ENCODE measurements at regions not wholly inside any gene's neighbourhood (a gene's known extent, or its start where the extent isn't known, plus 50 kb on each side); places are given as distances from the start of the nearest gene placed in this dataset.

DNA sequence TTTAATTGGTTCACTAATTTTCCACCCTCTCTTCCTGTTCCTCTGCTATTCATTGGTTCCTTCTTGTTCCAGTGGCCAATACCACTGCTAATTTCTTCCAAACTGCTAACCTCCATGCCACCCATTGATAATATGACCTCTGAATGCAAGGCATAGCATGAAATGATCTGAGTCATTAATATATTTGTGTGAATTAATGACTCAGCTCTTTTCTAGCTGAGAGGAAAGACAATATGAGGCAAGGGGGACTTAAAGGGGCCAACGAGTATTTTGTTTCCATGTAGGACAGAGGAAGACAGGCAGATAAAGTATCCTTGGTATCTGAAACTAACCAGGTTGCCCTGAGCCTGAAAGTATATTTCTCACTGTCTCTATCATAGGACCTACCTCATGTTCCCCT is 154.3 kb upstream of the BRINP1 start:
- H3K27ac ChIP-seq = no peak overlapping the region
- no peaks in the 10 kb centered on the region for H3K36me3 ChIP-seq
- H3K27me3 ChIP-seq (replicated peaks) = no peaks in the 10 kb centered on the region
- no peak for DNase-seq (ENCODE audit: low read depth in 1 of 2, low spot score in 2 of 2)
- no peaks in the 10 kb centered on the region for H3K9me3 ChIP-seq (replicated peaks)
- H3K4me3 ChIP-seq = no peak overlapping the region
- H3K4me1 ChIP-seq (replicated peaks) = no peaks in the 10 kb centered on the region

DNA sequence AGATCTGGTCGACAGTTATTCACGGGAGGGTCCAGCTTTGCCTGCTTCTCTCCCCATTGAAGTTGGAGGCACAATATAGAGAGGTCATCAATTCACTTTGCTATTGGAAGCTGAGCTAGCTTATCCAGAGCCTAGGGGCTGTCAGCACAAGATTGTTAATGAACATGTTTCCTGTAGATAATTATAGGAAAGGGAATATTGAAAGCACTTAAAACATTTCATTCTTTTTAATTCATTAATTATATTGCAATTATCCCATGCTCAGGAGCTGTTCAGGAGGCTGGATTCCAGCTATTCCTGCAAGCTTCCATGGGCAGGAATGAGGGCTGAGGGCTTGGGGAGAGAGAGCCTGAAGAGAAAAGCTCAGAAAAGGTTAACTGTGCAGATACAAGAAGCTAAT is 153.1 kb upstream of the BRINP1 start:
- no peak overlapping the region for H3K4me3 ChIP-seq
- no peaks in the 10 kb centered on the region for H3K27me3 ChIP-seq (replicated peaks)
- no peaks in the 10 kb centered on the region for H3K36me3 ChIP-seq
- no peak overlapping the region for H3K27ac ChIP-seq
- no peak for DNase-seq (ENCODE audit: low read depth in 1 of 2, low spot score in 2 of 2)
- no peaks in the 10 kb centered on the region for H3K4me1 ChIP-seq (replicated peaks)
- no peaks in the 10 kb centered on the region for H3K9me3 ChIP-seq (replicated peaks)

DNA sequence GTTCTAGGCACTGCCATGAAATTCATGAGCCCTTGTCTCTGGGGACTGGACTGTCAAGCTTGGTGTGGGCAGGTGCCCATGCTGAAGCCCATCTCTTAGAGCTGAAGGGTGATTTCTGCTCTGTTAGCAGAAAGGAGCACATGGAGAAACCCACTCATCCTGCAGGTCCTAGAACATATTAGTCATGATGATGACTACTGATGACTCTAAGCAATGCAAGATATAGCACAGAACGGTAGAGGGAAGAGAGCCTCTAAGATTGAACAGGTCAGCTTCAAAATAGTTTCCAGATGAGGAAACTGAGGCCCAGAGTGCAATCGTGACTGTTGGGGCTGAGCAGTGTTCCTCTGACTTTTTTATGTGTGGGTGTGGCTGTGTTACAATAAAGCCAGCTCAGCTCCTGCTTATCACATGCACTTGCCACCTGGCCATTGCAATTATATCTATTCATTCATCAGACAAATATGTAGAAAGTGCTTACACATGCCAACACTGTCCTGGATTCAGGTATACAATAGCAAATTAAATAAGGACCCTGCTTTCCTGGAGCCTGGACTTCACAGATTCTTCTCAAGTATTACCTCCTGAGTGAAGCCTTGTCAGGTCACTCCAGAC is 140.2 kb upstream of the BRINP1 start:
- Histone ChIP-seq H3K36me3 (no peaks in the 10 kb centered on the region), H3K4me1 (replicated peaks) (no peaks in the 10 kb centered on the region), H3K27me3 (replicated peaks) (no peaks in the 10 kb centered on the region), H3K4me3 (no peak overlapping the region), H3K9me3 (replicated peaks) (no peaks in the 10 kb centered on the region), H3K27ac (no peak overlapping the region)
- DNase-seq (ENCODE audit: low read depth in 1 of 2, low spot score in 2 of 2) = no peak

DNA sequence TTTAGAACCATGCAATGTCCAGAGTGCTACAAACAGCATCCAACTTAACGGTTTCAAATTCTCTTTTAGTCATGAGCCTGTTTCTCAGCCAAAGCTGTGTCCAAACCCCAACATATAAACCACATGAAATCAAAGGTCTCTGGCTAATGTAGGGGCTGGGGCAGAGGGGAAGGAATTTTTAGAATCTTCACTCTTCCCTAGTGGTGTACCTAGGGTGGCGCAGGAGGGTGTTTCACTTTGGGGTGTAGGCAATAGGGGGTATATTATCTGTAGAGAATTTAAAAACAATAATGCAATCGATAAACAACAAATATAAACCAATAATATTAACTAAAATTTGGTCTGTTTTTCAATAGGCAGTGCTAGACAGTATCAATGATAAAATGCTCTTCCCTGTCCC is 132.1 kb upstream of the BRINP1 start:
- DNase-seq (ENCODE audit: low read depth in 1 of 2, low spot score in 2 of 2) = no peak
- H3K4me1 ChIP-seq (replicated peaks) = no peaks in the 10 kb centered on the region
- H3K27me3 ChIP-seq (replicated peaks) = no peaks in the 10 kb centered on the region
- no peak overlapping the region for H3K27ac ChIP-seq
- no peaks in the 10 kb centered on the region for H3K36me3 ChIP-seq
- H3K4me3 ChIP-seq = no peak overlapping the region
- no peaks in the 10 kb centered on the region for H3K9me3 ChIP-seq (replicated peaks)

DNA sequence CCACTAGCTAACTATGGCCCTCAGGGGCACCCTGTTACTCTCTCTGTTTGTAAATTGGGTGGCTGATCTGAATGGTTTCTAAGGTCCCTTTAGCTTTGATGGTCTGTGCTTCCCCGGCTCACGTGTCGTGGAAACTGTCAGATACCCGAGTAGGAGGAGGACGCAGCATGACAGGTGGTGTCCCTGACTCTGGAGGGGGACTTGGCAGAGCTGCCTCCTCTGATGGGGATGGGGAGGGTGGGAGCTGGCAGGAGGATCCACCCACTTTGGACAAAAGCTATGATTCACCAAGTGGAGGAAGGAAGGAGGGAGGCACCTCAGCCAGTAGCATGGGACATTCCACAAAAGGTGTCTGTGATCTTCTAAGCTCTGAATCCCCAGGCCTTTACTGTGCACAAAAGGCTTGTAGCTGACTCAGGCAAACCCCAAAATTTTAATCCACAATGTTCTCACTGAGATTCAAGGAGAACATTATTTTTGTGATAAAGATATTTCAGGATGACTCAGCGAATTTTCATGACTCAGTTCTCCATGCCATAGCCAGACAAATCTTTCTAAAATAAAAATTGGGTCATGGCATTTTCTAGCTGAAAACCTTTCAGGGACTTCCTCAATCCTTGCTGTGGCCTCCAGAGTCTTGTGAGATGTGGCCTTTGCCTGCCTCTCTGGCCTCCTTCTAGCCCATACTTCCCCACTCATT is 131.0 kb upstream of the BRINP1 start:
- DNase-seq (ENCODE audit: low read depth in 1 of 2, low spot score in 2 of 2) = no peak
- Histone ChIP-seq H3K36me3 (no peaks in the 10 kb centered on the region), H3K27me3 (replicated peaks) (no peaks in the 10 kb centered on the region), H3K4me3 (no peak overlapping the region), H3K4me1 (replicated peaks) (no peaks in the 10 kb centered on the region), H3K27ac (no peak overlapping the region), H3K9me3 (replicated peaks) (no peaks in the 10 kb centered on the region)

DNA sequence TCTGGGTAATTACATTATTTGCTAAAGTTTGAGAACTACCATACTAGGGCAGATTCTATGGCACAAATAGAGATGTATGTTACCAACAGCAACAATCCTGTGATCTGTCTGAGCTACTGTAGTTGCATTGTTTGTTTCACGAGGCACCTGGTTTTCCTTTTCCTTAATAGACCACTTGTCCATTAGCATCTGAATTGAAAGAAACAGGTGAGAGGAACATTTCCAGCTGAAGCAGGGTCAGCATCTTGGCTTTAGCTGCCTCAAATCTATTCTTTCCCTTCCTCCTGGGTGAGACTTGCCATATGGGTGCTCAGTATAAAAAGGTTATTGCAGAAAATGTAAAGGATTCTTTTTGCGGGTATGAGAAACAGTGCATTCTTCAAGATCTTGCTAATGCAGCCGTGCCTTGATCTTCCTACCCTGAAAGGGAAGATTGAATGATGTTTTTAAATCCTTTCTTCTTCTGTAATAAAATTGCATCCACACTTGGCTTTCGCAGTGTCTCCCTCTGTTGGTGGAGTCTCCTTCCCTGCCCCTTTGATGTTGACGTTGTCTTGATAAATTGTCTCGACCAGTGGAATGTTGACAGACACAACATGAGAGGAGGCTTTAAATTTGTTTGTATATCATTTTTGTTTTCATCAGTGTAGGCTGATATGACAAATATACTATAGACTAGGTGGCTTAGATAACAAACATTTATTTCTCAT is 118.0 kb upstream of the BRINP1 start:
- Histone ChIP-seq H3K4me3 (no peak overlapping the region), H3K4me1 (replicated peaks) (no peaks in the 10 kb centered on the region), H3K9me3 (replicated peaks) (no peaks in the 10 kb centered on the region), H3K27me3 (replicated peaks) (no peaks in the 10 kb centered on the region), H3K27ac (no peak overlapping the region), H3K36me3 (no peaks in the 10 kb centered on the region)
- DNase-seq (ENCODE audit: low read depth in 1 of 2, low spot score in 2 of 2) = no peak

DNA sequence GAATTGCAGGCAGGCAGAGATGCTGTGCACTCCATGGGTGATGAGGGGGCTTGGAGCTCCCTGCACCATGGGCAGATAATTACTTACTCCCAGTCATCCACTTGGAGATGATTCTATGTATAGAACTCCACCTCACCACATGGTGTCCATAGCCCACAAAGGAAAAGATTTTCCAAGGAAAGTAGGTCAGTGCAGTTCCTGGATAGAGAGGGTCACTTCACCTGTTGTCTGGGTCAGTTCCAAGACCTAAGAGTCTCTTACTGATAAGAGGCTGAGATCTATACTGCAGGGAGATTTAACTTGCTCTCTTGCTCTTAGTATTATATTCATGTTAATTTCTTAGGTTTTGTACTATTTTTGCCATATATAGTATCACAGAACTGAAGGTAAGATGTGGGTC is 113.9 kb upstream of the BRINP1 start:
- Histone ChIP-seq H3K9me3 (replicated peaks) (no peaks in the 10 kb centered on the region), H3K27me3 (replicated peaks) (no peaks in the 10 kb centered on the region), H3K4me1 (replicated peaks) (no peaks in the 10 kb centered on the region), H3K4me3 (no peak overlapping the region), H3K36me3 (no peaks in the 10 kb centered on the region), H3K27ac (no peak overlapping the region)
- DNase-seq (ENCODE audit: low read depth in 1 of 2, low spot score in 2 of 2) = no peak

DNA sequence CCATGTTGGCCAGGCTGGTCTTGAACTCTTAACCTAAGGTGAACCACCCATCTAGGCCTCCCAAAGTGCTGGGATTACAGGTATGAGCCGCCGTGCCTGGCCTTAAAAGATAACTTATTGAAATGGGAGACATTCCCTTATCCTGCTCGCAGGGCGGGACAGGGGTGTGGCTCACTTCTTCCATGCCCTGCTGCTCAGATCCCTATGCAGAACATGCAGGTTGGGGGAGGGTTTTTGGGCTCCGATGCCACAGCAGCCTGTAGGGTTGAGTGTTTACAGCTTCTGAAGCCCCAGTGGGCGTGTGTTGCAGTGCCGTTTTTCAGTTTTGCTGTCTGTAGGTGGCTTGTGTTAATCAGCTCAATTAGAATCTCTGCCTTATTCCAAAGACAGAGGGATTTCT is 108.0 kb upstream of the BRINP1 start:
- no peak overlapping the region for H3K27ac ChIP-seq
- no peaks in the 10 kb centered on the region for H3K9me3 ChIP-seq (replicated peaks)
- H3K4me1 ChIP-seq (replicated peaks) = no peaks in the 10 kb centered on the region
- no peaks in the 10 kb centered on the region for H3K27me3 ChIP-seq (replicated peaks)
- DNase-seq (ENCODE audit: low read depth in 1 of 2, low spot score in 2 of 2) = no peak
- no peak overlapping the region for H3K4me3 ChIP-seq
- H3K36me3 ChIP-seq = no peaks in the 10 kb centered on the region

DNA sequence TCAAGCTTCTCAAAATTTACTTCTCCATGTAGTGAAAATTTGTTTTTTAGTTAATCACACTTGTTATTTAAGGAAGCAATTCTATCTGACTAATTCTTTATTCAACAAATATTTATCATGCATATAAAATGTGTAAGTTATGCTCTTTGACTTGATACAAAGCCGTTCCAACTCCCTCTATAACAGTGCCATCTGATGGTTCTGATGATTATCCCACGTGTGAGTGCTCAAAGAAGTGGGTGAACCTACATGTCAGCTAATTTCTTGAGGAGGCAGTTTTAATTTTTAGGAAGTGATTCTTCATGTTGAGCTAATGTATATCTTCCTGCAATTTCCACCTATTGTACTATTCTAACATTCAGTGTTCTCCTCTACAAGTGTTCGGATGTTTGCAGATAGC is 88.8 kb upstream of the BRINP1 start:
- no peaks in the 10 kb centered on the region for H3K36me3 ChIP-seq
- DNase-seq (ENCODE audit: low read depth in 1 of 2, low spot score in 2 of 2) = no peak

DNA sequence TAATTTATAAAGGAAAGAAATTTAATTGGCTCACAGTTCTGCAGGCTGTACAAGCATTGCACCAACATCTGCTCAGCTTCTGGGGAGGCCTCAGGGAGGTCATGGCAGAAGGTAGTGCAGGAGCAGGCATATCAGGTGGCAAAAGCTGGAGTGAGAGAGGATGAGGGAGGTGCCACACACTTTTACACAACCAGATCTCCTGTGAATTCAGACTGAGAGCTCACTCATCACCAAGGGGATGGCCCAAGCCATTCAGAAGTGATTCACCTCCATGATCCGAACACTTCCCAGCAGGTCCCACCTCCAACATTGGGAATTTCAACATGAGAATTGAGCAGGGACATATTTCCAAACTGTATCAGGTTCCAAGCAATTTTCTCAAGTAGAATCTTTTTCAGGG is 84.7 kb upstream of the BRINP1 start:
- H3K4me3 ChIP-seq = no peak overlapping the region
- no peak for DNase-seq (ENCODE audit: low read depth in 1 of 2, low spot score in 2 of 2)
- no peaks in the 10 kb centered on the region for H3K36me3 ChIP-seq
- H3K4me1 ChIP-seq (replicated peaks) = no peaks in the 10 kb centered on the region
- no peaks in the 10 kb centered on the region for H3K27me3 ChIP-seq (replicated peaks)
- H3K27ac ChIP-seq = no peak overlapping the region
- H3K9me3 ChIP-seq (replicated peaks) = no peaks in the 10 kb centered on the region

More for the DNA sequence above, 88.8 kb upstream of the BRINP1 start:
- no peak overlapping the region for H3K27ac ChIP-seq
- H3K27me3 ChIP-seq (replicated peaks) = no peaks in the 10 kb centered on the region
- no peaks in the 10 kb centered on the region for H3K9me3 ChIP-seq (replicated peaks)
- H3K4me3 ChIP-seq = no peak overlapping the region
- H3K4me1 ChIP-seq (replicated peaks) = no peaks in the 10 kb centered on the region

DNA sequence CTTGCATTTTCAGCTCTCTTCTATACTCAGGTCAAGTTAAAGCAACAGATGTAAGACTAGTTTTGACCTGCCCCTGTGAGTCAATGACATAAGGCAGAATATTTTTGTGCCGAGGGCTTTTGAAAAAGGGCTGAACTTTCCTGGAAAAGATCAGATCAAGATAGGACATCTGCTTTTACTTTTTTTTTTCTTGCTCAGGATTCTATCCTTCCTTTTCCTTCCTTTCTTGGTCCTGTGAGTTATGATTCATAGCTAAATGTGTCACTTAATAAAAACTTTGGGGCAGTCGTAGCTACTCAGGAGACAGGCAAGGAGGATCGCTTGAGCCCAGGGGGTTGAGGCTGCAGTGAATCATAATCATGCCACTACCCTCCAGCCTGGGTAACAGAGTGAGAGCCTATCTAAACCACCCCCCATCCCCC is 84.3 kb upstream of the BRINP1 start:
- no peaks in the 10 kb centered on the region for H3K27me3 ChIP-seq (replicated peaks)
- H3K9me3 ChIP-seq (replicated peaks) = no peaks in the 10 kb centered on the region
- H3K4me3 ChIP-seq = no peak overlapping the region
- no peaks in the 10 kb centered on the region for H3K36me3 ChIP-seq
- no peaks in the 10 kb centered on the region for H3K4me1 ChIP-seq (replicated peaks)
- no peak overlapping the region for H3K27ac ChIP-seq
- no peak for DNase-seq (ENCODE audit: low read depth in 1 of 2, low spot score in 2 of 2)

DNA sequence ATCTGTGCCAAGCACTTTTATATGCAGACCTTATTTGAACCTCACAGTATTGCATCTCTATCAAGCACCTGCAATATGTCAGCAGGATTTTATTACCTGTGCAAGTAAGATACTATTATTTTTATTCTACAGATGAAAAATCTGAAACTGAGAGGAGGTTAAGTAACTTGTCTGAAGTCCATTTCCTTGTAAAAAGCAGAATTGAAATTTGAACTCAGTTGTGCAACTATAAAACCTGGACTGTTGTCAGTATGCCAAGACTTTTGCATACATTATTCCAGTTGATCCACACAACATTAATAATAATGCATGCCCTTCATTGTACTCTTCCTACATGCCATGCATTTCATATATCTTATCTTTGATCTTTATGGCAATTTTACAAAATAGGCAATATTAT is 82.2 kb upstream of the BRINP1 start:
- H3K4me3 ChIP-seq = no peak overlapping the region
- no peaks in the 10 kb centered on the region for H3K4me1 ChIP-seq (replicated peaks)
- no peak for DNase-seq (ENCODE audit: low read depth in 1 of 2, low spot score in 2 of 2)
- H3K9me3 ChIP-seq (replicated peaks) = no peaks in the 10 kb centered on the region
- no peak overlapping the region for H3K27ac ChIP-seq
- H3K36me3 ChIP-seq = no peaks in the 10 kb centered on the region
- no peaks in the 10 kb centered on the region for H3K27me3 ChIP-seq (replicated peaks)

DNA sequence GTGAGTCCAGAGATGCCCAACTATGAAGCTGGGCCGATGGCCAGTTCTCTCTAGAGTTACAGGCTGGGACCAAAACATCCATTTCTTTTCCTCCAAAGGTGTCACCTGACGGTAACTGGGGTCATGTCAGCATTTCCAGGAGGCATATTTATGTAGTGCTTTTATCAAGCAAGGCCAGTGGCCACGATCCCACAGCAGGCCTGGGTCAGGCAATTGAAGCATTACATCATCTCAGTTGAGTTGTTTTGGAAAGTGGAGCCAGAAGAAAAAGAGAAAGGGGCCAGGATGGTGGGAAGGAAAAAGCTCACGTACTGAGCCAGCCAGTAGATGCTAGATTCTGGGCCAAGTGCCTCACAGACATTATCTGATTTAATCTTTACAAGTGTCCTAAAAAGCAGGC is 73.9 kb upstream of the BRINP1 start:
- no peaks in the 10 kb centered on the region for H3K36me3 ChIP-seq
- no peak overlapping the region for H3K27ac ChIP-seq
- H3K4me3 ChIP-seq = no peak overlapping the region
- no peak for DNase-seq (ENCODE audit: low read depth in 1 of 2, low spot score in 2 of 2)
- no peaks in the 10 kb centered on the region for H3K27me3 ChIP-seq (replicated peaks)
- H3K4me1 ChIP-seq (replicated peaks) = no peaks in the 10 kb centered on the region
- H3K9me3 ChIP-seq (replicated peaks) = no peaks in the 10 kb centered on the region

DNA sequence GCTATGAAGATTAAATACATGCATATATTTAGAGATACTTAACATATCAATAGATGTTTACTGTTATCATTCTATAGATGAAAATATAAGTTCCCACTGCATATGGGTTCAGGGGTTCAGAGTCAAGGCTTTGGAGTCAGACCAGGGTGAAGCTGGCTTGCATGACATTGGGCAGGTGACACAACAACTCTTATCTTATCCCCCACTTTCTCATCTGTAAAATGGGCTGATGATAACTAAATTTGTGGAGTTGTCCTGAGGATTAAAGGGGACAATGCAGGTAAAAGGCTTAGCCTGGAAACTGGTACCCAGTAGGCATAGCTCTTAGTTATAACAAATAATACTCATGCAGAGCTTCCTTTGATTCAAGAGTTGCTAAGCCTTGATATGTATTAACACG is 72.6 kb upstream of the BRINP1 start:
- no peak overlapping the region for H3K27ac ChIP-seq
- H3K36me3 ChIP-seq = no peaks in the 10 kb centered on the region
- H3K4me3 ChIP-seq = no peak overlapping the region
- H3K27me3 ChIP-seq (replicated peaks) = no peaks in the 10 kb centered on the region
- no peaks in the 10 kb centered on the region for H3K4me1 ChIP-seq (replicated peaks)
- no peaks in the 10 kb centered on the region for H3K9me3 ChIP-seq (replicated peaks)
- no peak for DNase-seq (ENCODE audit: low read depth in 1 of 2, low spot score in 2 of 2)
